GM12878 (cell line): ENCODE measurements at regions not wholly inside any gene's neighbourhood (a gene's known extent, or its start where the extent isn't known, plus 50 kb on each side); places are given as distances from the start of the nearest gene placed in this dataset.

Experiments used
- ATAC-seq: fragments of 200-7000 bp; cut with Tn5 transposase; 3 replicates; pipeline ENCODE4 v1.9.1; 2020; ENCODE audit warnings: mild to moderate bottlenecking, moderate library complexity
- BruUV-seq: library from RNA; stranded (reverse); fragments of 400-500 nt; replicated peaks from 2 replicates; lab custom pipeline; 2021; lab: Mats Ljungman, UMichigan
- CTCF ChIA-PET: fragments of 300-600 bp; sonication (Branson Sonifier 250); formaldehyde crosslinking; extraction: SDS; loops from one replicate; lab custom pipeline; 2021; ENCODE audit warnings: inconsistent platforms; lab: Yijun Ruan, JAX
- POLR2A ChIA-PET: fragments of 350-600 bp; formaldehyde crosslinking; extraction: SDS; loops from one replicate; lab custom pipeline; 2021; ENCODE audit warnings: inconsistent platforms; lab: Charles Lee
- RAD21 ChIA-PET: fragments of 300-600 bp; sonication (Branson Sonifier 250); formaldehyde crosslinking; loops from one replicate; lab custom pipeline; 2023; ENCODE audit warnings: antibody characterized with exemption; ENCODE audit not compliant: unreplicated experiment; lab: Charles Lee
- SMC1A ChIA-PET: fragments of 300-600 bp; sonication (Branson Sonifier 250); formaldehyde crosslinking; loops from one replicate; lab custom pipeline; 2023; ENCODE audit not compliant: unreplicated experiment, uncharacterized antibody; lab: Charles Lee
- DNase-seq: peaks from one replicate; pipeline ENCODE4 v3.0.0-alpha.2; 2011; ENCODE audit warnings: low read depth, low spot score
- FAIRE-seq: peaks from 3 replicates; lab custom pipeline; 2011; peaks lifted over from hg19 to GRCh38; lab: Jason Lieb, UNC
- H2AFZ ChIP-seq: 2 replicates; pipeline ENCODE4 v1.6.0; 2011; ENCODE audit warnings: low read depth, low read length, control low read depth; ENCODE audit not compliant: control insufficient read depth
- H3K27ac ChIP-seq: 2 replicates; pipeline ENCODE4 v1.5.1; 2011; ENCODE audit warnings: control low read depth; ENCODE audit not compliant: control insufficient read depth, insufficient read depth
- H3K27me3 ChIP-seq, 2 experiments: replicated peaks in 1 of 2; 2 replicates each; pipeline versions ENCODE4 v1.6.0 to v1.6.1; 2011; ENCODE audit warnings: low read length in 1 of 2; ENCODE audit not compliant: control insufficient read depth in 2 of 2, insufficient read depth in 2 of 2
- H3K36me3 ChIP-seq, 2 experiments: 2 replicates each; pipeline ENCODE4 v1.5.1; 2011; ENCODE audit warnings: low read length in 1 of 2; ENCODE audit not compliant: control insufficient read depth in 2 of 2, insufficient read depth in 2 of 2
- H3K4me1 ChIP-seq: 2 replicates; pipeline ENCODE4 v1.6.1; 2011; ENCODE audit warnings: mild to moderate bottlenecking, low read length, moderate library complexity, mixed read lengths; ENCODE audit not compliant: control insufficient read depth, insufficient read depth
- H3K4me2 ChIP-seq: 2 replicates; pipeline ENCODE4 v1.6.0; 2011; ENCODE audit warnings: control low read depth; ENCODE audit not compliant: control insufficient read depth, insufficient read depth
- H3K4me3 ChIP-seq: fragments of 200-600 bp; sonication (generic); 2 replicates; pipeline ENCODE4 v1.5.1; 2016
- H3K79me2 ChIP-seq: 2 replicates; pipeline ENCODE4 v1.6.0; 2011; ENCODE audit warnings: low read length; ENCODE audit not compliant: control insufficient read depth, insufficient read depth
- H3K9ac ChIP-seq: 2 replicates; pipeline ENCODE4 v1.8.0; 2011; ENCODE audit warnings: low read length, control low read depth, mixed read lengths; ENCODE audit not compliant: control insufficient read depth, insufficient read depth
- H3K9me3 ChIP-seq: replicated peaks from 3 replicates; pipeline ENCODE4 v1.5.1; 2011; ENCODE audit warnings: mild to moderate bottlenecking, low read length; ENCODE audit not compliant: control insufficient read depth, insufficient read depth
- H4K20me1 ChIP-seq: 2 replicates; pipeline ENCODE4 v1.6.0; 2011; ENCODE audit not compliant: control insufficient read depth, insufficient read depth
- BHLHE40 ChIP-seq, 2 experiments: fragments of 450-650 bp in 1 of 2; IDR thresholded peaks; 2 replicates each; pipeline ENCODE4 v1.6.1; 2011 to 2017; ENCODE audit warnings: low read depth in 2 of 2, borderline replicate concordance in 1 of 2, improper control_type of control experiment in 1 of 2, low read length in 1 of 2, mild to moderate bottlenecking in 1 of 2
- BMI1 ChIP-seq: fragments of 450-650 bp; IDR thresholded peaks from 2 replicates; pipeline ENCODE4 v1.6.1; 2016; ENCODE audit warnings: mild to moderate bottlenecking, moderate library complexity, borderline replicate concordance
- IKZF1 ChIP-seq: fragments of 450-650 bp; conservative IDR thresholded peaks from 2 replicates; pipeline ENCODE4 v1.6.1; 2017; ENCODE audit warnings: antibody characterized with exemption, mild to moderate bottlenecking
- MEF2A ChIP-seq: IDR thresholded peaks from 2 replicates; pipeline ENCODE4 v1.6.1; 2011; ENCODE audit warnings: low read depth, mild to moderate bottlenecking, low read length, moderate library complexity; ENCODE audit not compliant: insufficient read depth
- SIX5 ChIP-seq: IDR thresholded peaks from 2 replicates; pipeline ENCODE4 v1.6.1; 2011; ENCODE audit warnings: mild to moderate bottlenecking, low read depth, low read length, moderate library complexity; ENCODE audit not compliant: severe bottlenecking
- SUZ12 ChIP-seq: fragments of 200-600 bp; sonication (generic); IDR thresholded peaks from one replicate; pipeline ENCODE4 v1.6.1; 2018; ENCODE audit warnings: antibody characterized with exemption, mild to moderate bottlenecking; ENCODE audit not compliant: unreplicated experiment
- ZNF24 ChIP-seq: fragments of 450-650 bp; IDR thresholded peaks from 2 replicates; pipeline ENCODE4 v1.6.1; 2017; ENCODE audit warnings: antibody characterized with exemption, mild to moderate bottlenecking
- WGBS: methylation state at CpG from one replicate; pipeline ENCODE4 v1.1.6; 2016; ENCODE audit warnings: low lambda C conversion rate; ENCODE audit not compliant: insufficient replicate concordance, insufficient coverage; ENCODE audit errors: missing lambda C conversion rate; 5-methylcytosine and 5-hydroxymethylcytosine counted together
- in situ Hi-C: fragments of 300-500 bp; cut with MboI; formaldehyde crosslinking; loops from 9 replicates; pipeline ENCODE4 v1.14.3; 2018; ENCODE audit warnings: mixed read lengths
- intact Hi-C: fragments of 100-400 bp; cut with micrococcal nuclease; formaldehyde crosslinking; loops from one replicate; pipeline ENCODE4 v1.14.2; 2022; ENCODE audit not compliant: unreplicated experiment
- TF ChIP-seq, protein P1 (sequence below): fragments of 150-350 bp; IDR thresholded peaks from 2 replicates; pipeline ENCODE4 v1.6.1; 2014; ENCODE audit warnings: mild to moderate bottlenecking, low read depth, low read length

DNA sequence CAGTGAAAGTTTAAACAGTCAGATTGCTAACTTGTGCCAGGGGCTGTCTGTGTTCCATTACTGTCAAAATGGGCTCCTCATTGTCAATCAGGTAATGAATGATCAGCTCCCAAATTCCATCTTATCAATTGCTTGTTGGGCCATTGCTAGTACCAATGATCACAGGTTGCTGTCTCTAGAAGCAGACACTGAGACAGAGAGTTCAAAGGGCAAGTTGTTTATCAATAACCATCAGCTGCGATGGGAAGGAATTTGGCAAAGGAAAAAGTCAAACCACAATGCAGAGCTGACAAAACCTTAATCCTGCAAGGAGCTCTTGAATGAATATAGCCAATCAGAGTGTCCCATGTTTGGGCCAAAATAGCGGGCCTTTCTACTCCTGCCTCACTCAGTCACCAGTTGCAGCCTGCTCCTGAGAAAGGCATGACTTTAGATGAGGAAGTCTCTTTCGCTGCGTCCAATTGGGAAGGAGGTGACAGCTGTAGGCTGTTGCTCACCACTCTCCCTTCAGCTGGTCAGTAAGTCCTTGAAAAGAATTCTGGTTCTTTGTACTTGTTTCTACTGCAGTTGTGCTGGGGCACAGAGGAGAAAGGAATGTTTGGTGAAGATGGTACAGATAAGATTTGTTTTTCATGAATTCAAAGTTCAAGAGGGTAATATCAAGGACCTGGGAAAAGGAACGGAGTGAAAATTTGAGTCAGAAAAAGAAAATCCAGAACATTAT, 179.2 kb upstream of the PDE3A start:
- H3K9me3 ChIP-seq, result no peaks in the 10 kb centered on the region
- no peak for DNase-seq
- no peak overlapping the region for H3K4me3 ChIP-seq
- BruUV-seq, result no TSS peak
- no peaks in the 10 kb centered on the region for H3K27me3 ChIP-seq
- ChIA-PET SMC1A (interaction anchor here (0.6 to 3.8 kb wide), 5 partner anchors 11 to 903 kb away, joined by 3 to 13 read pairs (median 3); no protein-coding TSS in a partner anchor), POLR2A (no interaction called here), CTCF (interaction anchor here (1.2 kb wide), 1 partner anchor 25 kb away, joined by 3 read pairs; no protein-coding TSS in a partner anchor)
- no peaks in the 10 kb centered on the region for H3K36me3 ChIP-seq
- 53% methylated on average over 5 of the region's 5 CpGs for WGBS
- H3K4me1 ChIP-seq, result no peaks in the 10 kb centered on the region
- no peaks in the 10 kb centered on the region for H4K20me1 ChIP-seq
- no peaks in the 10 kb centered on the region for H3K79me2 ChIP-seq
- ATAC-seq, result no peak
- no peak for FAIRE-seq
- no peak overlapping the region for H3K9ac ChIP-seq
- H3K4me2 ChIP-seq, result no peak overlapping the region
- H2AFZ ChIP-seq, result no peak overlapping the region
- in situ Hi-C loops (no loop called here), intact Hi-C loops (no loop called here)
- no peak overlapping the region for H3K27ac ChIP-seq
- TF ChIP-seq SUZ12, result no peak
- no peak for TF ChIP-seq BMI1
- TF ChIP-seq SIX5, result no peak
- no peak for TF ChIP-seq MEF2A
- no peak for TF ChIP-seq BHLHE40 (IDR thresholded peaks at IDR 0.05; ENCODE audit: borderline replicate concordance in 1 of 2, low read depth in 2 of 2, low read length in 1 of 2)
- TF ChIP-seq, protein P1, sequence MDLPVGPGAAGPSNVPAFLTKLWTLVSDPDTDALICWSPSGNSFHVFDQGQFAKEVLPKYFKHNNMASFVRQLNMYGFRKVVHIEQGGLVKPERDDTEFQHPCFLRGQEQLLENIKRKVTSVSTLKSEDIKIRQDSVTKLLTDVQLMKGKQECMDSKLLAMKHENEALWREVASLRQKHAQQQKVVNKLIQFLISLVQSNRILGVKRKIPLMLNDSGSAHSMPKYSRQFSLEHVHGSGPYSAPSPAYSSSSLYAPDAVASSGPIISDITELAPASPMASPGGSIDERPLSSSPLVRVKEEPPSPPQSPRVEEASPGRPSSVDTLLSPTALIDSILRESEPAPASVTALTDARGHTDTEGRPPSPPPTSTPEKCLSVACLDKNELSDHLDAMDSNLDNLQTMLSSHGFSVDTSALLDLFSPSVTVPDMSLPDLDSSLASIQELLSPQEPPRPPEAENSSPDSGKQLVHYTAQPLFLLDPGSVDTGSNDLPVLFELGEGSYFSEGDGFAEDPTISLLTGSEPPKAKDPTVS, result no peak
- TF ChIP-seq IKZF1, result no peak
- TF ChIP-seq ZNF24, result no peak
- TF ChIP-seq, all 136 proteins: peak for 0
- RAD21 ChIA-PET, result interaction anchor here (1.6 kb wide), 1 partner anchor 272 kb away, joined by 3 read pairs; no protein-coding TSS in a partner anchor
